ENCODE measurements at regions not wholly inside any gene's neighbourhood (a gene's known extent, or its start where the extent isn't known, plus 50 kb on each side); places are given as distances from the start of the nearest gene placed in this dataset.
"Not testable (repeated sequence)": the region's sequence is repeated elsewhere in the genome, so short reads cannot be mapped to it uniquely, and the experiment has no call there.

DNA sequence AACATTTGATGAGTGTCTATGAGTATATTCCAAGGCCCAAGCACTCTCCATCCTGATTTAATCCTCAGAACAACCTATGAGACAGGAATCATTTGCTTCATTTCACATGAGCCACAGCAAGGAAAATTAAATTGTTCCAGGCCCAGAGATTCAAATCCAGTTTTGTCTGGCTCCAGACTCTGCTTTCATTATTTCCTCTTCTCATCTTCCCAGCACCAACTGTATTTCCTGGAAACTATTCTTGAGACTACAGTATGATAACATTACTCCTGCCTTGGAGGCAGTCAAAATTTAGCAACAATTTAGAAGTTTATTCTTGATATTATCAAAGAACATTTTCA, 194.5 kb downstream of the ZNF608 start:
- DNase-seq (ENCODE audit: low spot score), result no peak

DNA sequence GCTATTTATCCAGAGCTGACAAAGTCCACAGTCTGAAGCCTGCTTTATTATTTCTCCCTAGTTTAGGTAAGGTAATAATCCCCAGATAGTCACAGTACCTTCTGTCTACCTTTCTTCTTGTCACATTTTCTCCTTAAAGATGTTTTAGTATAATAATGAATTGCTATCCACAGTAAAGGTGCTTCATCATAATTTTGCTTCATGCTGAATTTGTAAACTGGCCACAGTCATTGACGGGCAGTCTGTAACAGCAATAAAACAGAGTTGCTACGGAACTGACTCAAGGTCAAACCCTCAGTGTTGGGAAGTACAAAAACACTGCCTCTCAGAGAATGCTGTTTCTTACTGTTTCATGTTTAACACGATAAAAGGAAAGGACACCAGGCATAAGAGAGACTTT, 195.7 kb downstream of the ZNF608 start:
- no peak for DNase-seq (ENCODE audit: low spot score)

DNA sequence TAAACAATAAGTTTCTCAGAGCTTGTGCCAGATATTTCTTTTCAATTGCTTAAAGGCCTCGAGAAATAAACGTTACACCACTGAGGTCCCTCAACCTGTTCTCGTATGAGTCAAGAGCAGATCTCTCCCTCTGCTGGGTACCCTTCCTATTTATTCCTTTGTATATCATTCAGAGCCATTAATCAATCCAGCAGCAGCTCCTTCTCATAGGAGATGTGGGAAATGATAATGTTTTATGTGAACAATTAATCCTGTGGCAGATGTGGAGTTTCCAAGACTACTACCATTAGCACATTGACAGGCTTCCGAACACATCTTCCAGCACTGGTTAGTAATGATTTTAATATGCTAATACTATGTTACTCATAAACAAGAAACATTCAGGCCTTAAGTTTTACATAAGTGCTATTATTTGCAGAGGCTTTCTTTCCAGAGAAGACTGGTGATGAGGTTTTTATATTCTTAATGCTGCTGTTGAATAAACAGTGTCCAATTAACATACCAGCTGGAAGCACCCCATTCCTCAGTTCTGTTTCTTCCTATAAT, 196.5 kb downstream of the ZNF608 start:
- DNase-seq (ENCODE audit: low spot score), result no peak

DNA sequence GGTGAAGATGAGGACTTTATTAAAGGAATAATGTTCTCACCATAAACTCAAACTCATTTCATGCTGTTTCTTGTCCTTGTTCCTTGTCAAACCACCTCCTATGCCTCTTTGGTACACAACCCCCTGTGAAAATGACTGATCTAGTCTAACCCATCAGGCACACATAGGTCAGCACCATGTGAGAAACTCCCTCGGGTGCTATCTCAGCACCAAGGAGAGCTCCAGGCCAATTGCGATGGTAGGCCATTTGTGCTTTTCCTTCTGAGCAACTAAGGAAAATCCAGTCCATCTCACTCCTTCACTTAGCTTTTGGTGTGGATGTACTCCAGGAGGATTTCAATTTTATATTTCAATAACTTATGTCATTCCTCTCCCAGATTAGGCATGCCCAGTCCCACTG, 199.8 kb downstream of the ZNF608 start:
- peak; percentile 32 for DNase-seq (ENCODE audit: low spot score)

DNA sequence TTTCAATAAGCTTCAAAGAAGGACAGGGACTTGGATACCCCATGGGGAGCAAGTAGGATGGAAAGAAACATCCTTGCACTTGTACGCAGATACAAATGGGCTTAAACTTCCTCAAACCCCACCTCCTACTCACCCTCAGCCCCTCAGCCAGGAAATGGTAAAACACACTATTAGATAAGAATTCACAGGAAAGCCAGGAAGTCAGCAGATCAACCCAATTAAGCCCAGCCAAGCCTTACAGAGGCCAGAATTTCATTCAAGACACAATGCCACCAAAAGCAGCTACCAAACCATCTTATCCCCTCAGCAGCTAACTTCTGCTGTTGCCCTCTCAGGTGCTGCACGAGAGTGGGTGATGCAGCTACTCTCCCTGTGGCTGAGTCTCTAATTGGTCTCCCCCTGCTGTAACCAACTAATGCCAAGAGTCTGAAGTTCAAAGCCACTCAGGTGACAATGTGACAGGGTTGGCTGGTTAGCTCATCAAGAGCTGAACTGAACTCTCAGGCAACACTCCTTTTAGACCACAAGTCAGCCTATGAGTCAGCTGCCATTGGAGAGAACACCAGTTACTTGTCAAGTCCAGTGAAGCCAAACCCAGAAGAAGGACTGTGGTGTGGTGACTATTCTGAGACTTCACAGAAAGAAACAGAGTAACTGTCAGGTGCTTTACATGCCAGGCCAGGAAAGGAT, 201.9 kb downstream of the ZNF608 start:
- no peak for DNase-seq (ENCODE audit: low spot score)

DNA sequence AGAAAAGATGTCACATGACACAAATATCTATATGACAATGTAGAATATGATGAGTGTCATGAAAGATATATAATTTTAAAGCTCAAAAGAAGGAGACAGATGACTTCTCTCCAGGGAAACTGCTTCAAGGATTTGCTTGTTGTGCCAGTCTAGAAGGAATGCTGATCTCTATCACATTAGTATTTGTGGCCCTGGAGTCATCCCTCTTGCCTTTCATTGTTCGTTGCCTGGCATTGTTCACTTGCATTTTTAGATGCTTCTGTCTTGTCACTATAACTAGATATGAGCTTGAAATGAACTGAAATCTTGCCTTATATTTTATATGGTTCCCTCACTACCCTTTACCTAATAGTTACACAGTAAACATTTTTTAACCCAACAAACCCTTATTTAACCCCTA, 207.5 kb downstream of the ZNF608 start:
- DNase-seq (ENCODE audit: low spot score), result no peak

DNA sequence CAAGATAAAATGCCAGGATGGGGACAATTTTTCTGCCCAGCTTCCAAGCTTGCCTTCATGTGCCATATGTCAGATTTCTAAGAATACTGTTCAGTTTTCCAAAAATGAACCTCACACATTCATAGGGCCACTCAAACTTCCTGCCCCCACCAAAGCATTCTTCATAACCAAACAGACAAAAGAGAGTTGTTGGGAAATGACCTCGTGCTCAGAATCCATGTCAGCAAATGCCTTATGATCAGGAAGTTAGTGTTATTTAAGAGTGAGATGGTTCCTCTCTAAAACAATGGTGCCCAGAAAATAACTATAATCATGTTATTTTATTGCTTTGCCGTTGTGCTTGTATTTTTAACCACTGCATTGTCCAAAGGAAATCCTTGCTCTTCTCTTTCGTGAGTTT, 208.2 kb downstream of the ZNF608 start:
- DNase-seq (ENCODE audit: low spot score), result no peak

DNA sequence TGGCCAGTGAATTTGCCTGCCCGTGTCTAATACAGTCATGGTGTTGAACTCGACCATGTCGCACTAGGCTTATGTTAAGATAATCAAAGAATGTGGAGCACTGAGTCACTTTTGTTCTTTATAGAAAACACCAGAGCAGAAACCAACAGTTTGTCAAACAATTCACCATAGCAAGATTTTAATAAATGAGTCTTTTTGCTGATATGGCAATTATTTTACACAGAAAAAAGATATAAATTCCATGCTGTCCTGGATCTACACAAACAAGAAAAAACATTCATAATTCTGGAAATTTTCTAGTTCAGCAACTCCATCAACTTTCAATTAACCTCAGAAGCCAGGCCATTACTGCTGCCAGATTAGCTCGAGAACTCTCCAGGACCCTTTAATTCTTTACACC, 208.9 kb downstream of the ZNF608 start:
- no peak for DNase-seq (ENCODE audit: low spot score)

DNA sequence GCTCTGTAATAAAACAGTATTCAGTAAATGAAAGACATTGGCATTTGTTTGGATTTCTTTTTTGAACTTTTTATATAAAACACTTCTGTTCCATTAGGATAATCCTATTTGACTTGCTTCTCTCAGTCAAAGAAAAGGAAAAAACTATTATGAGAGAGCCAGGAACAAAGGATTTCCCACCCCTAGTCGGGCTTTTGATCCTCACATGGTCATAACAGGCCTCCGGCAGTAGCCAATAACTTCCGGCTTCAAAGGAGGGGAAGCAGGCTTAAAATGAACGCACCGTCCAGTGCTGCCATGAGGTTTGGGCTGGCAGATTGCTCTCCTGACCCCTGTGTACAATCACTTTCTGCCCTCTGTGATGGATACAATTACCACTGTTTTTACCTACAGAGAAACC, 209.3 kb downstream of the ZNF608 start:
- DNase-seq (ENCODE audit: low spot score), result no peak

DNA sequence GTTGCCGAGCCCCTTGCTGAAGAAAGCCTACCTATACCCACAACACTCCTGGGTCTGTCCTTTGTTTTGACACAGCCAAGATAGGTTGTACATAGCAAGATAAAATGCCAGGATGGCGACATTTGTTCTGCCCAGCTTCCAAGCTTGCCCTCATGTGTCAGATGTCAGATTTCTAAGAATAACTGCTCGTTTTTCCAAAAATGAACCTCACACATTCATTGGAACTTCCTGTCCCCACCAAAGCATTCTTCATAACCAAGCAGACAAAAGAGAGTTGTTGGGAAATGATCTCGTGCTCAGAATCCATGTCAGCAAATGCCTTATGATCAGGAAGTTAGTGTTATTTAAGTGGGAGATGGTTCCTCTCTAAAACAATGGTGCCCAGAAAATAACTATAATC, 210.1 kb downstream of the ZNF608 start:
- DNase-seq (ENCODE audit: low spot score), result no peak

DNA sequence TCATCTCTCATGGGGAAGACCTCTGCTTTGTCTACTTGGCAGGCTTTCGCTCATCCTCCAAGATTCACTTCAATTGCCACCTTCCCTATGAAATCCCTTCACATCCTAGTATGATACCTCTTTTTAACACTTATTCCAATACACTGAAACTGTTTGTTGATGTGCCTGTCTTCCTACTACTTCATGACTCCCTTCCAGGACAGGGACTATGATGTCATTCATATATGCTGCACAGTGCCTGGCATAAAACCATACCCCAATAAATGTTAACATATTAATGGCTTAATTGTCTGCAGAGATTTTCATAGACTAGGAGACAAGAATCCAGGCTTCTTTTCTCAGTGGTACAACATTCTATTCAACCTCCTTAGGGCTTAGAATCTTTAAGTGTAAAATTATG, 215.5 kb downstream of the ZNF608 start:
- no peak for DNase-seq (ENCODE audit: low spot score)

DNA sequence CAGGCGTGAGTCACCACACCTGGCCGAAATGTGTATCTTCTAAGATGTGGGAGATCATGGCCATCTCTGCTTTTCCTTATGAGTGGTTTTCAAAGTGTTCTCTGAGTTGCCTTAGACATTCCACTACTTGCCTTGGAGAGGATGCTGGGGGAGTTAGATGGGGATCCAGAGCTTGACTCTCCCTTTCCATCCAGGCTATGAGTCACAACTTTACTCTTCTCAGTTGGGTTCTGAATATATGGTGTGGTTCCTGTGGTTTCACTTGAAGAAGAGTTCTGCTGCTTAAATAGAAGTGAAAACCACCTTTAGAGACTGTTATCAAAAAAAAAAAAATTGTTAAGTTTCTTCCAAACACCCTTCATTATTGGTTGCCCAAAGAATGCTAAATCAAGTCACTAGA, 217.6 kb downstream of the ZNF608 start:
- peak; percentile 34 for DNase-seq (ENCODE audit: low spot score)

DNA sequence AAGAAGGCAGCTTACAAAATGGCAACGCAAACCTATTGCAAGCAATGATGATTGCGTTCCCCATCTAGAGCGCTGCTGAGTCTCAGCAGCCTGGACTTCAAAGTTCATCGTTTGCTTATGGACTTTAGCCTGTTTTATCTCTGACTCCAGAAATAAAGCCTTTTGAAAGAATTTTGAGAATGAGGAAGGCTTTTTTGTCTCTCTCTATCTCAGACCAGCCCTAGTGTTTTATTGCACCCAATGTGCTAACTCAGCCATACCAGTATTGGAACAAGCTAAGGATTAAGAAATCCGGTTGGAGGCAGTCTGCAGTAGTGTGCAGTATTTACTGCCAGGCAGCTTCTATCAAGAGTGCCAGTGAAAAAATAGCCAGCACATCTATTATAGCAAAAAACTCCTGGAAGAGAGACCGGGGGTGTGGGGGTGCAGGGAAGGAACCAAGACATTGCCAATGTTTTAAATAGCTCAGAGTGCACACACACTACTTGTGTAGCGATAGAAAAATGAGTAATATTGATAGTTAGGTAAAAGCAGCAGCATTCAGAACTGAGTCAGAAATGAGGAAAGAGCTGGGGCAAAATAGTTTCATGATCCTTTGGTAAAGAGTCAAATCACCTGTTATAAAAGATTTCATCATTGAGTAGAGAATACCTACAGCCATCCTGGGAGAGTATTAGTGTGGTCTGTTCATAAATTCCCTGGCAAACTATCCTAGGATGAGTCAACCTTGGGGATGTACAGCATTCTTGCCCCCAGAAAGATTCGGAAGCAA, 219.0 kb downstream of the ZNF608 start:
- DNase-seq (ENCODE audit: low spot score), result no peak

DNA sequence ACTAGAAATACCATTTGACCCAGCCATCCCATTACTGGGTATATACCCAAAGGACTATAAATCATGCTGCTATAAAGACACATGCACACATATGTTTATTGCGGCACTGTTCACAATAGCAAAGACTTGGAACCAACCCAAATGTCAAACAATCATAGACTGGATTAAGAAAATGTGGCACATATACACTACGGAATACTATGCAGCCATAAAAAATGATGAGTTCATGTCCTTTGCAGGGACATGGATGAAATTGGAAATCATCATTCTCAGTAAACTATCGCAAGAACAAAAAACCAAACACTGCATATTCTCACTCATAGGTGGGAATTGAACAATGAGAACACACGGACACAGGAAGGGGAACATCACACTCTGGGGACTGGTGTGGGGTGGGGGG, 220.4 kb downstream of the ZNF608 start:
- DNase-seq (ENCODE audit: low spot score), result not testable (repeated sequence)

DNA sequence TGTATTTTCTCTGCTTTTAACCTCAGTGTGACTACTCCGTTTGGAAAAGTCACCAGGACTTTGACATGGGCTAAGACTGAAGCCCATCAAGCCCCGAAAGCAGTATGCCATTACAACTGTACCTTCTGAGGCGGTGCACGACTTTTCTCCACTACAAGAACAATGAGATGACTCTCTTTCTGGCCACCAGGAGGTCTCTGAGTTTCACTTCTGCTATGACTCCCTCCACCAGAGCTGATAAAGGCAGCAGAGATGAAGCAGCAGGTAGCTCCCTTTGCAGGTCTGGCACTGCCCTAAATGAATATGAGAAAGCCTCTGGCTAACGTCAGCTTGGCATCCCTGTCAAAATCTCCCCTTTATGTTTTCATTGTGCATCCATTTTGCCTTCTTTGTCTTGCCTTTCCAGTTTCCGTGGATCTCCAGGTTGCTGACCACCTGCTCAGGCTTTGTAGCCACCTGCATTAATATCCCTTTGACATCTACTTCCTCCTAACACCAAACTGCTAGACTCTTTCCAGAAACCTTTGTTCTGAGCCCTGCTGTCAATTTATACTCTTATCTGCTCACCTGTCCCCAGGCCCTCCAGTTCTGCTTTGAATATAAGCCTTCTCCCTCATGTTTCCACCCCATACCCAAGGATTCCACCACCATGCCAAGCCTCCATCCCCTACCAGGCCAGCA, 221.7 kb downstream of the ZNF608 start:
- no peak for DNase-seq (ENCODE audit: low spot score)

DNA sequence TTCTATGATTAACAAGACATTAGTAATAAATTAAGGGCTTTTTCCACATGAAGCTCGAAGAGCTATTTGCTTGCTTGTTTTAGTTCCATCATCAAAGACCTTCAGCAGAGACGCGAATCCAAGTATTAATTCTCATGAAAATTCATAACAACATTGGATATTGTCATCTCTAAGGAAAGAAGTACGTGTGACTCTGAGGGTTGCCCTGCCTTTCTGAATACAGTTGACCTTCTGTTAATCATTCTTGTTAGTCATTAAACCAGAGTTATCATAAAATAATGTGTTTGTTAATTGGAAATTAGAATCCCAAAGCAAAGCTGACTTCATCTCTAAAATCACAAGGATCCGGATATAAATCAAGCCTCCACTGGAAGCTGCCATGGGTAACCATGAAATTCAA, 222.5 kb downstream of the ZNF608 start:
- no peak for DNase-seq (ENCODE audit: low spot score)

DNA sequence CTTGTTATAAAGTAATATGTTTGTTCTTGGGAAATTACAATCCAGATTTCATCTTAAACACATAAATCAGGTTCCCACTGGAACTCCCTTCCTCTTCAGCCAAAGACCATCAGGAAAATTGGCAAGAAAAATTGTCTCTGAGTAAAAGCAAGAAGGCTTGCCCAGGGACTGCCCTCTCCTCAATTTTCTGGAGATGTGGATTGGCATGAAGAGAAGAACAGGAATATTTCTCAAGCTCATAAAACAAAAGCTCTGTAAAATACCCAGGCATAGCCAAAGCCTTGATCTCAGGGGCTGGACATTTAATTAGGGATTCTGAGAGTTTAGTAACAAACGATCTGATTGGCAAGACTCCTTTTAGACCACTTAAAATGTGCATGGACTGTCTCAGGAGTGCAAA, 223.4 kb downstream of the ZNF608 start:
- no peak for DNase-seq (ENCODE audit: low spot score)

DNA sequence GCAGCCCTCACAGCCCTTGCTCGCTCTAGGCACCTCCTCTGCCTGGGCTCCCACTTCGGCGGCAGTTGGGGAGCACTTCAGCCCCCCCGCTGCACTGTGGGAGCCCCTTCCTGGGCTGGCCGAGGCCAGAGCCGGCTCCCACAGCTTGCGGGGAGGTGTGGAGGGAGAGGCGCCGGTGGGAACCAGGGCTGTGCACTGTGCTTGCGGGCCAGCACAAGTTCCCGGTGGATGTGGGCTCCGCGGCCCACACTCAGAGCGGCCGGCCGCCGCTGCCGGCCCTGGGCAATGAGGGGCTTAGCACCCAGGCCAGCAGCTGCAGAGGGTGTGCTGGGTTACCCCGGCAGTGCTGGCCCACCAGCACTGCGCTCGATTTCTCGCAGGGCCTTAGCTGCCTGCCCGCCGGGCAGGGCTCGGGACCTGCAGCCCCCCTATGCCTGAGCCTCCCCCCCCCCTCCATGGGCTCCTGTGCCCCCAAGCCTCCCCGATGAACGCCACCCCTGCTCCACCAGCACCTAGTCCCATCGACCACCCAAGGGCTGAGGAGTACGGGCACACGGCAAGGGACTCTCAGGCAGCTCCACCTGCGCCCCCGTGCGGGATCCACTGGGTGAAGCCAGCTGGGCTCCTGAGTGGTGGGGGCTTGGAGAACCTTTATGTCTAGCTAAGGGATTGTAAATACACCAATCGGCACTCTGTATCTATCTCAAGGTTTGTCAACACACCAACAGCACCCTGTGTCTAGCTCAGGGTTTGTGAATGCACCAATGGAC, 224.8 kb downstream of the ZNF608 start:
- no peak for DNase-seq (ENCODE audit: low spot score)

DNA sequence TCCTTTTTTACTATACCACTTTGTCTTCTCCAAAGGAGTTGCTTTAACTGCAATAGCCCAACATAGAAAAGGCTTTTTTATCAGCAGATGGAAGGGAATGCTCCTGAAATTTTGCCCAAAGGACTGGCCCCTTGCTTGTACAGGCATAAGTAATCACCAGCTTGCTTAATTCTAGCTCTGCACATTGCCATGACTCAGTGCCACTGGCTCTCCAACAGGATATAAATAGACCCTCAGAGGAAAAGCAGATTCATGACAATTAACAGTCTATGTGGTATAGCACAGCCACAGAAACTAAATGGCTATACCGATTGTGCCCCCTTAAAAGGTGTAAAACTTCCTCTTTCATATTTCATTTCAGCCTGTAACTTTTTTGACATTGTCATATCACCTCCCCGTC, 227.0 kb downstream of the ZNF608 start:
- peak; percentile 57 for DNase-seq (ENCODE audit: low spot score)

DNA sequence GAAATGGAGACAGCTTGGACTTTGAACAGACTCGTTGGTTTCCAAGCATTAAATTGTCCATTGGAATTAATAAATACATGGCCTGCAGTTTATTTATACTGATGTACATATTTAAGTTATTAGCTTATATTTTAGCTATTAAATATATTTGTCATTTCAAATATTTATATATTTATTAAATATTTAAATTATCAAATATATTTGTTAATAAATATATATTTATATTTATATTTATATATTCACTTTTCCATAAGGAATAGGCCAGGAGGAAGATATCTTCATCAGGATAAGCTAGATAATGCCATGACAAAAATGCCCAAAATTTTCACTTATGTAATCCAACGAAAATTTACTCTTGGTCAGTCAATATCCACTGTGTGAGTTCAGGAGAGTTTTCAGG, 229.9 kb downstream of the ZNF608 start:
- DNase-seq (ENCODE audit: low spot score), result no peak

DNA sequence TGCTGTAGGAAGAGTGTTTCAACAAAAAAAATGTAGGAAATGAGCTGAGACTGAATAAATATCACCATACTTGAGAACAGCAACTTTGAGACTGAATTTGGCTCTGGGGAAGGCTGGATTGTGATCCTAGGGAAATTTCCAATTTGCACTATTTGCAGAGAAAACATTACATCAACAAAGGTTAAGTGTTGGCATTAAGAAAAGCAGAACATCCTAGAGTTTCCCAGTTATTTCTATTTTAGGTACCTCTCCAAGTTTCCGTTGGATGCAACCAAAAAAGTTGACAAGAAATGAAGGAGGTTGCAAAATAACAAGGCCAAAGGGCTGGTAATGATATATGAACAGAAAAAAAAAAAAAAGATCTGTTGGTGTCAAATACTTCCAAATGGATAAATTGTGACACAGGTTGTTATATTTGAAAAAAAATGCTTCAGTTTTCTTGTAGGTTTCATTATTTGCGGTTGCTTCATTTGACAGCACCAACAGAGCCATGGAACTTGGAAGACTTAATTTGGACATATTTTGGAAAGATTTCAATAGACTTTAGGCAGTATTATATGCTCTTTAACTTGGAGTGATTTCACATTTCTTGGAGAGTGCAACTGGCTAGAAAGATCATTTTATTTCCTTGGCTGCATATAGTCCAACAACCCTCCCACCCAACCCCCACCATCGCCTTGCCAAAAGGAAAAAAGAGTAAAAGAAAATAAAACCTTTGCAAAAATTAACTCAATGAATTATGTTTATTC, 230.8 kb downstream of the ZNF608 start:
- DNase-seq (ENCODE audit: low spot score), result no peak

Measured in A172 (cell line).